Endothelial cell of umbilical vein (primary cell): ENCODE measurements at regions not wholly inside any gene's neighbourhood (a gene's known extent, or its start where the extent isn't known, plus 50 kb on each side); places are given as distances from the start of the nearest gene placed in this dataset.

Source experiments
- POLR2AphosphoS5 ChIP-seq: IDR thresholded peaks from 2 replicates; pipeline ENCODE4 v1.6.1; 2012; ENCODE audit warnings: low read depth, mild to moderate bottlenecking, control low read depth, low read length, moderate library complexity; ENCODE audit not compliant: insufficient read depth
- TF ChIP-seq, protein P1 (sequence below), 2 donors: IDR thresholded peaks; 1 replicate in 1 of 2; 2 replicates in 1 of 2; pipeline ENCODE4 v1.5.1; 2011; ENCODE audit warnings: low read length in 2 of 2, mild to moderate bottlenecking in 2 of 2, moderate library complexity in 2 of 2, control low read depth in 1 of 2, inconsistent platforms in 1 of 2, low read depth in 1 of 2; ENCODE audit not compliant: insufficient read depth in 1 of 2; ENCODE audit errors: extremely low read depth in 1 of 2

- TF ChIP-seq, protein P1, sequence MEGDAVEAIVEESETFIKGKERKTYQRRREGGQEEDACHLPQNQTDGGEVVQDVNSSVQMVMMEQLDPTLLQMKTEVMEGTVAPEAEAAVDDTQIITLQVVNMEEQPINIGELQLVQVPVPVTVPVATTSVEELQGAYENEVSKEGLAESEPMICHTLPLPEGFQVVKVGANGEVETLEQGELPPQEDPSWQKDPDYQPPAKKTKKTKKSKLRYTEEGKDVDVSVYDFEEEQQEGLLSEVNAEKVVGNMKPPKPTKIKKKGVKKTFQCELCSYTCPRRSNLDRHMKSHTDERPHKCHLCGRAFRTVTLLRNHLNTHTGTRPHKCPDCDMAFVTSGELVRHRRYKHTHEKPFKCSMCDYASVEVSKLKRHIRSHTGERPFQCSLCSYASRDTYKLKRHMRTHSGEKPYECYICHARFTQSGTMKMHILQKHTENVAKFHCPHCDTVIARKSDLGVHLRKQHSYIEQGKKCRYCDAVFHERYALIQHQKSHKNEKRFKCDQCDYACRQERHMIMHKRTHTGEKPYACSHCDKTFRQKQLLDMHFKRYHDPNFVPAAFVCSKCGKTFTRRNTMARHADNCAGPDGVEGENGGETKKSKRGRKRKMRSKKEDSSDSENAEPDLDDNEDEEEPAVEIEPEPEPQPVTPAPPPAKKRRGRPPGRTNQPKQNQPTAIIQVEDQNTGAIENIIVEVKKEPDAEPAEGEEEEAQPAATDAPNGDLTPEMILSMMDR (IDR thresholded peaks at IDR 0.05; ENCODE audit: extremely low read depth in 1 of 2, insufficient read depth in 1 of 2, low read depth in 1 of 2, low read length in 2 of 2), result no peak
- TF ChIP-seq POLR2AphosphoS5, result no peak
Observed at GRCh38 chr13:67421475-67421874, 191.3 kb upstream of the PCDH9 start.
